GM19395 (cell line): ENCODE measurements at regions not wholly inside any gene's neighbourhood (a gene's known extent, or its start where the extent isn't known, plus 50 kb on each side); places are given as distances from the start of the nearest gene placed in this dataset.

Source experiments
- ATAC-seq: cut with Tn5 transposase; IDR thresholded peaks from one replicate; pipeline ENCODE4 v1.9.1; 2021; ENCODE audit warnings: mild to moderate bottlenecking, moderate library complexity; ENCODE audit not compliant: unreplicated experiment

DNA sequence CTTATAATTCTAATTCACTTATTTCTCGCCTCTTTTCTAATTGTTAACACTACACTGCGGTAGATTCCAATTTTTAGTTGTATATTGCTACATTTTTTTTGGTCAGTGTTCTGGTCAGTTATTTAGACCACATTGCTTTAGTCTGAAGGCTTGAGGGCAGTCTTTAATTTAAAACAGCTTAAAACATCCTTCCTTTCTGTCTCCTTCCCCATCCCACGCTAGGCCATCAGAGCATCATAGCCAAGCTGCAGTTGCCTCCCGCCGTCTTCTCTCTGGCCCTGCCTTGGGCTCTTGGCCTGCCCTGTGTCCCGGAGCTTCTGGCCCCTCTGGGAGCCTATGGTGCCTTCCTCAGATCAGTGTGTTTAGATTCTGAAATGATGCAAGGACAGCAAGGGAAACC lies 52.6 kb upstream of the GLI2 start:
- no peak for ATAC-seq

DNA sequence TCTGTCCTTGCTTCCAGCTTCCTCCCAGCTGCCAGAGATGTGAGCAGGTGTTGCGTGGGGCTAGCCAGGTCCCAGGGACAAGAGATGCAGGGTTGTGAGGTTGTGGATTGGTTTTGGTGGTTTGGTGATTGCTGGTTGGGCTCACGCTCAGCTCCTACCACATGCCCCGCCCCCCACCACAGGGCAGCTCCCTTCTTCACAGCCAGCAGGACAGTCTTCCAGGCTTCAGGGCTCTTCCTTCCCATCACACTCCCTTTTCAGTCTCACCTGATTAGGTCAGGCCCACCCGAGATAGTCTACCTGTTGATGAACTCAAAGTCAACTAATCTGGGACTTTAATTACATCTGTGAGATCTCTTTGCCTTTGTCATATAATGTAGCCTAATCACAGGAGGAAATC lies 52.0 kb upstream of the GLI2 start:
- ATAC-seq = no peak

DNA sequence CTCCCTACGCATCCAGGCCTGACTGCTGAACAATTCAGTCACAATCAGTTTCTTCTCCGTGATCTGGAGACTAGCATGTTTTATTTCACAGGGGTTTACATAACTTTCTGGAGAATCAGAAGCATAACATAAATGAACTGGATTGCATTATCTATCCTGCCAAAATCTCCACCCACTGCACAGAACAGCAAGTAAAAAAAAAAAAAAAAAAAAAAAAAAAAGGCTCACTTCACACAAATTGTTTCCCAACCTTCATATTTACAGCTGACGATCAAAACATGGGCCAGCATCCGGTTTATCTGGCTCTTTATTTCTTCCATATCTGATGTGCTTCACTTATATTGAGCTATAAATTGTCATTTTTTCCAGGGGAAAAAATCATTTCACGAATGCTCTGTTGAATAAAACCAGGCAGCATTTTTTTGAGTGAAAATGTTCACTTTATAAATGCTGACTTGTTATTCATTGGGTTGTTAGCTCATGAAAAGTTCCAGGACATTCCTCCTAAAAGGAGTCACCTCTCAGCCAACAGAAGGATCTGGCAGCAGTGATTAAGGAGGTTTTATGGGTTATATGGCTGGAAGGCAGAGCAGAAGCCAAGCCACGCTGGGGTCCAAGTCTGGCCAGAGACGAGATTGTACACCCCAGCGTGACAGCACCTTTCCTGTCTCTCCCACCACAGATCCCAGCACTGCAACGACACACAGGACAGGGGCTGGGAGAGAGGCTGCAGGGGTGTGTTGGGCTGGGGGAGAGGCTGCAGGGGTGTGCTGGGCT lies 51.2 kb upstream of the GLI2 start:
- no peak for ATAC-seq

- no peak for ATAC-seq
Observed at GRCh38 chr2:120685066-120685973, 50.3 kb upstream of the GLI2 start.
